ENCODE measurements at regions not wholly inside any gene's neighbourhood (a gene's known extent, or its start where the extent isn't known, plus 50 kb on each side); places are given as distances from the start of the nearest gene placed in this dataset.

DNA sequence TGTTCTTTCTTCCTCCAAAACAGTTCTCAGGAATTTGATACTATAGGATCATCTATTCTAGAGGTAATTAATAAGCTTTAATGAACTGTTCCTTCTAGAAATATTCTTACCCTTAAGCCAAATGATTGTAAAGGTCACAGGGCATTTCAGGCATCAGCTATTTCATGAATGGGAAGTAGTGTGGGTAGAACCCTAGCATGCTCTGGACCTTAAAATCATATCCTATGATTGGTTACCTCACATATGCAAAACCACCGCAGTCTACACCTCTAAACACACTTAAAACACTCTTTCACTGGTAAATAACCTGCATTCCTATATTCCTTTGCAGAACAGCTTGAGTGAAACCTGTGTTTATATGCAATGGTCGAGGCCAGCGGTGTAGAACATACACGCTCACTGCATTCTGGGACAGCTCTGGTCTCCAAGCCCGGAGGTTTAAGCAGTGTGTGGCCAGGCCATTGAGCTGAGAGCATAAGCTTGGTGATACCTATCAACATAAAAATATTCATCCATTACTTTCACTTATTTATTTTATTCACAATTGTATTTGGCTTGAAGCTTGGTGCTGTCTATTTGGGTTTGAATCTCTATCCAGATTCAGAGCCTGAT is 87.7 kb upstream of the RASGRP1 start:
- DNase-seq (ENCODE audit: low spot score) (no peak), FAIRE-seq (no peak), ATAC-seq (no peak)
- no peak overlapping the region for H3K27ac ChIP-seq (ENCODE audit: extremely low read length, insufficient read depth, low read length)
- no peak overlapping the region for H2AFZ ChIP-seq (ENCODE audit: low read length)
- no peak overlapping the region for H3K4me2 ChIP-seq (ENCODE audit: low read depth, low read length)
- intact Hi-C loops (cut with micrococcal nuclease; ENCODE audit: unreplicated experiment), result no loop called here
- no peaks in the 10 kb centered on the region for H3K79me2 ChIP-seq (ENCODE audit: insufficient read depth, low read length)
- TF ChIP-seq, protein P1, sequence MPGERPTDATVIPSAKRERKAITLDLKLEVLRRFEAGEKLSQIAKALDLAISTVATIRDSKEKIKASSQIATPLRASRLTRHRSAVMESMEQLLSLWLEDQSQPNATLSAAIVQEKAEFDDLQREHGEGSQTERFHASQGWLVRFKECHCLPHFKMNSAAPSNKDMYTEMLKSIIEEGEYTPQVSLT (CRISPR knock-in tag; IDR thresholded peaks at IDR 0.05; ENCODE audit: borderline replicate concordance, low read depth), result no peak
- 12% methylated on average over 5 of the region's 5 CpGs for WGBS (ENCODE audit: low lambda C conversion rate)
- H3K9ac ChIP-seq (ENCODE audit: insufficient read depth, low read depth, low read length), result no peak overlapping the region
- H4K20me1 ChIP-seq (ENCODE audit: insufficient read depth, low read length), result no peaks in the 10 kb centered on the region
- no peaks in the 10 kb centered on the region for H3K4me1 ChIP-seq (ENCODE audit: insufficient read depth, low read length)
- no peaks in the 10 kb centered on the region for H3K36me3 ChIP-seq (replicated peaks in 1 of 2; ENCODE audit: control insufficient read depth in 1 of 2, insufficient read depth in 2 of 2, low read length in 2 of 2)
- no peaks in the 10 kb centered on the region for H3K27me3 ChIP-seq (ENCODE audit: control insufficient read depth in 1 of 2, insufficient read depth in 2 of 2, low read length in 2 of 2)
- CTCF ChIA-PET (ENCODE audit: low intra/inter-chr PET ratio, low total read pairs), result no interaction called here
- H3K9me3 ChIP-seq (ENCODE audit: low read length), result no peaks in the 10 kb centered on the region
- POLR2A ChIA-PET, result no interaction called here
- no TSS peak for BruUV-seq (replicated peaks)
- H3K4me3 ChIP-seq (replicated peaks in 1 of 3; ENCODE audit: insufficient read depth in 1 of 3, low read depth in 2 of 3, low read length in 3 of 3), result no peak overlapping the region
- in situ Hi-C loops (cut with HindIII; ENCODE audit: extremely low pct_ligation_motif_present, low pct_unique_long_range_greater_than_20kb), result no loop called here

DNA sequence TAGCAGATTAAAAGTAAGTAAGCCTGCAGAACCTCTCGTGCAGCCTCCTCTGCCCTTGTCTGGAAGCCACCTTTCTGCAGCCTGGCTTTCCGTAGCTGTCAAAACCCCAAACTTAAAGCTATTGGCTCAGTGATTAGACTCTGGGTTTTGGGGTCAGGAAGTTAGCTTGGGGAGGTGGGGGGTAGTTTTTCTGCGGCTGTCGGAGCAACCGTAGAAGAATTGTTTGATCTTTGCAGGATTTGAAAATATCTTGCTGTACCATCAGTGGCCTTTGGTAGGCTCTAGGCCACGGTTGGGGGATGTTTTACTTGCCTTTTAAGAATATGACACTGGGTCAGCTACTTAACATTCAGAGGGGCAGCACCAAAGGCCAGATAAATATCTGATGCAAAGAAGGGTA is 88.4 kb upstream of the RASGRP1 start:
- no TSS peak for BruUV-seq (replicated peaks)
- WGBS (ENCODE audit: low lambda C conversion rate), result 29% methylated on average over 6 of the region's 6 CpGs
- Histone ChIP-seq H3K9me3 (ENCODE audit: low read length) (no peaks in the 10 kb centered on the region), H3K4me1 (ENCODE audit: insufficient read depth, low read length) (no peaks in the 10 kb centered on the region), H3K27me3 (ENCODE audit: control insufficient read depth in 1 of 2, insufficient read depth in 2 of 2, low read length in 2 of 2) (no peaks in the 10 kb centered on the region), H3K4me2 (ENCODE audit: low read depth, low read length) (no peak overlapping the region), H3K4me3 (replicated peaks in 1 of 3; ENCODE audit: insufficient read depth in 1 of 3, low read depth in 2 of 3, low read length in 3 of 3) (no peak overlapping the region), H3K27ac (ENCODE audit: extremely low read length, insufficient read depth, low read length) (no peak overlapping the region), H3K79me2 (ENCODE audit: insufficient read depth, low read length) (no peaks in the 10 kb centered on the region), H3K36me3 (replicated peaks in 1 of 2; ENCODE audit: control insufficient read depth in 1 of 2, insufficient read depth in 2 of 2, low read length in 2 of 2) (no peaks in the 10 kb centered on the region), H4K20me1 (ENCODE audit: insufficient read depth, low read length) (no peaks in the 10 kb centered on the region), H2AFZ (ENCODE audit: low read length) (no peak overlapping the region), H3K9ac (ENCODE audit: insufficient read depth, low read depth, low read length) (no peak overlapping the region)
- ATAC-seq, result no peak
- ChIA-PET CTCF (ENCODE audit: low intra/inter-chr PET ratio, low total read pairs) (no interaction called here), POLR2A (no interaction called here)
- no peak for DNase-seq (ENCODE audit: low spot score)
- intact Hi-C loops (cut with micrococcal nuclease; ENCODE audit: unreplicated experiment), result no loop called here
- no peak for FAIRE-seq
- TF ChIP-seq ISL2 (CRISPR knock-in tag; IDR thresholded peaks at IDR 0.05), result no peak
- TF ChIP-seq HMG20B (CRISPR knock-in tag; conservative IDR thresholded peaks at IDR 0.05), result no peak
- no peak for TF ChIP-seq ZNF20 (CRISPR knock-in tag; IDR thresholded peaks at IDR 0.05)
- in situ Hi-C loops (cut with HindIII; ENCODE audit: extremely low pct_ligation_motif_present, low pct_unique_long_range_greater_than_20kb), result no loop called here
